Adrenal gland (tissue), 5 donors: ENCODE measurements at regions not wholly inside any gene's neighbourhood (a gene's known extent, or its start where the extent isn't known, plus 50 kb on each side); places are given as distances from the start of the nearest gene placed in this dataset.

Experiments
- CTCF ChIP-seq, 6 experiments: fragments of 450-650 bp in 4 of 6; fragments of 200-600 bp in 2 of 6; sonication (generic) in 1 of 6; IDR thresholded peaks; 1 replicate in 5 of 6; 2 replicates in 1 of 6; pipeline versions ENCODE4 v1.5.1 to v1.8.0; 2016 to 2021; ENCODE audit warnings: antibody characterized with exemption in 6 of 6, mild to moderate bottlenecking in 2 of 6, moderate library complexity in 1 of 6
- POLR2A ChIP-seq, 2 donors: fragments of 450-650 bp; IDR thresholded peaks; one replicate each; pipeline ENCODE4 v1.6.1; 2017; ENCODE audit warnings: antibody characterized with exemption in 2 of 2, mild to moderate bottlenecking in 2 of 2, moderate library complexity in 1 of 2
- donor health status: DM: no; HTN: no; CAD: no.

GRCh38 chr3:107315141-107315540, 62.1 kb upstream of the CCDC54 start:
- TF ChIP-seq CTCF (IDR thresholded peaks at IDR 0.05) (no peak), POLR2A (IDR thresholded peaks at IDR 0.05) (no peak)
